IMR-90 (cell line): ENCODE measurements at regions not wholly inside any gene's neighbourhood (a gene's known extent, or its start where the extent isn't known, plus 50 kb on each side); places are given as distances from the start of the nearest gene placed in this dataset.

Experiments used
- ATAC-seq: fragments of 200-7000 bp; cut with Tn5 transposase; 2 replicates; pipeline ENCODE4 v1.9.1; 2020; ENCODE audit warnings: low read depth, mild to moderate bottlenecking, moderate library complexity
- BruUV-seq: library from RNA; stranded (reverse); fragments of 400-500 nt; replicated peaks from 2 replicates; lab custom pipeline; 2021; lab: Mats Ljungman, UMichigan
- CTCF ChIA-PET: fragments of 300-600 bp; formaldehyde crosslinking; extraction: SDS; loops from one replicate; lab custom pipeline; 2021; ENCODE audit warnings: antibody characterized with exemption; lab: Yijun Ruan, JAX
- POLR2A ChIA-PET: fragments of 300-600 bp; sonication (Branson Sonifier 250); formaldehyde crosslinking; loops from one replicate; lab custom pipeline; 2022; ENCODE audit warnings: antibody characterized with exemption; ENCODE audit not compliant: unreplicated experiment; lab: Charles Lee
- DNase-seq: peaks from one replicate; pipeline ENCODE4 v3.0.0; 2013
- H2AFZ ChIP-seq: replicated peaks from 2 replicates; pipeline ENCODE3; 2013; ENCODE audit warnings: low read length, mild to moderate bottlenecking; ENCODE audit not compliant: poor library complexity
- H2AK5ac ChIP-seq: 2 replicates; pipeline ENCODE4 v1.6.1; 2013; ENCODE audit warnings: low read depth, low read length, inconsistent platforms
- H2AK9ac ChIP-seq: replicated peaks from 2 replicates; pipeline ENCODE3; 2013; ENCODE audit warnings: mild to moderate bottlenecking, low read depth, low read length, moderate library complexity; ENCODE audit not compliant: poor library complexity
- H2BK120ac ChIP-seq: 2 replicates; pipeline ENCODE4 v1.6.1; 2013; ENCODE audit warnings: low read depth, low read length, inconsistent platforms
- H2BK15ac ChIP-seq: 3 replicates; pipeline ENCODE4 v1.6.1; 2013; ENCODE audit warnings: low read depth, low read length, inconsistent platforms
- H2BK20ac ChIP-seq: 2 replicates; pipeline ENCODE4 v1.6.1; 2013; ENCODE audit warnings: low read depth, mild to moderate bottlenecking, inconsistent platforms, low read length, moderate library complexity
- H2BK5ac ChIP-seq: 2 replicates; pipeline ENCODE4 v1.6.1; 2013; ENCODE audit warnings: mild to moderate bottlenecking, low read depth, low read length, inconsistent platforms; ENCODE audit not compliant: poor library complexity, severe bottlenecking
- H3K14ac ChIP-seq: replicated peaks from 2 replicates; pipeline ENCODE4 v1.6.1; 2013; ENCODE audit warnings: low read depth, low read length, inconsistent platforms
- H3K18ac ChIP-seq: 2 replicates; pipeline ENCODE4 v1.6.1; 2013; ENCODE audit warnings: low read depth, low read length, control low read depth
- H3K23ac ChIP-seq: 2 replicates; pipeline ENCODE4 v1.6.1; 2013; ENCODE audit warnings: low read depth, low read length, inconsistent platforms
- H3K27ac ChIP-seq: 2 replicates; pipeline ENCODE4 v1.5.1; 2013; ENCODE audit warnings: mild to moderate bottlenecking, control low read depth, low read length; ENCODE audit not compliant: insufficient read depth
- H3K27me3 ChIP-seq: 2 replicates; pipeline ENCODE4 v1.6.1; 2013; ENCODE audit warnings: low read length; ENCODE audit not compliant: control insufficient read depth, insufficient read depth
- H3K36me3 ChIP-seq: 2 replicates; pipeline ENCODE4 v1.6.1; 2013; ENCODE audit warnings: low read length, mixed read lengths; ENCODE audit not compliant: control insufficient read depth, insufficient read depth
- H3K4ac ChIP-seq: 2 replicates; pipeline ENCODE4 v1.6.1; 2013; ENCODE audit warnings: low read depth, low read length, inconsistent platforms
- H3K4me1 ChIP-seq: 2 replicates; pipeline ENCODE4 v1.6.1; 2013; ENCODE audit warnings: low read length, mixed read lengths; ENCODE audit not compliant: control insufficient read depth, insufficient read depth
- H3K4me2 ChIP-seq: 2 replicates; pipeline ENCODE4 v1.6.1; 2013; ENCODE audit warnings: low read depth, mild to moderate bottlenecking, control low read depth, low read length, moderate library complexity
- H3K4me3 ChIP-seq: 2 replicates; pipeline ENCODE4 v1.5.1; 2013; ENCODE audit warnings: low read depth, mild to moderate bottlenecking, control low read depth, low read length, moderate library complexity; ENCODE audit not compliant: insufficient read depth
- H3K56ac ChIP-seq: 2 replicates; pipeline ENCODE4 v1.6.1; 2013; ENCODE audit warnings: low read length, inconsistent platforms; ENCODE audit not compliant: insufficient read depth; ENCODE audit errors: extremely low read depth
- H3K79me1 ChIP-seq, 2 experiments: 2 replicates each; pipeline ENCODE4 v1.6.1; 2013; ENCODE audit warnings: low read length in 2 of 2, inconsistent platforms in 1 of 2, low read depth in 1 of 2
- H3K9ac ChIP-seq: 2 replicates; pipeline ENCODE4 v1.6.1; 2013; ENCODE audit warnings: low read depth, low read length, control low read depth
- H3K9me1 ChIP-seq: 2 replicates; pipeline ENCODE4 v1.6.1; 2013; ENCODE audit warnings: low read length, inconsistent platforms; ENCODE audit not compliant: insufficient read depth
- H3K9me3 ChIP-seq: 2 replicates; pipeline ENCODE4 v1.6.1; 2013; ENCODE audit warnings: low read length; ENCODE audit not compliant: control insufficient read depth, insufficient read depth
- H4K20me1 ChIP-seq: 2 replicates; pipeline ENCODE4 v1.6.1; 2013; ENCODE audit warnings: low read length, inconsistent platforms; ENCODE audit not compliant: insufficient read depth
- H4K5ac ChIP-seq: 2 replicates; pipeline ENCODE4 v1.6.1; 2013; ENCODE audit warnings: mild to moderate bottlenecking, low read depth, low read length, control low read depth
- H4K8ac ChIP-seq, 2 experiments: 2 replicates each; pipeline ENCODE4 v1.6.1; 2013; ENCODE audit warnings: low read depth in 2 of 2, low read length in 2 of 2, control low read depth in 1 of 2, inconsistent platforms in 1 of 2
- H4K91ac ChIP-seq: 2 replicates; pipeline ENCODE4 v1.6.1; 2013; ENCODE audit warnings: low read depth, low read length, inconsistent platforms; ENCODE audit not compliant: insufficient read depth
- FOS ChIP-seq: fragments of 150-350 bp; IDR thresholded peaks from 2 replicates; pipeline ENCODE4 v1.6.1; 2016; ENCODE audit warnings: low read depth, low read length
- MAZ ChIP-seq: IDR thresholded peaks from 2 replicates; pipeline ENCODE4 v1.6.1; 2012; ENCODE audit warnings: low read depth, mild to moderate bottlenecking, low read length, improper control_type of control experiment, moderate library complexity, borderline replicate concordance
- MXI1 ChIP-seq: IDR thresholded peaks from 2 replicates; pipeline ENCODE4 v1.6.1; 2012; ENCODE audit warnings: low read depth, mild to moderate bottlenecking, low read length, moderate library complexity, borderline replicate concordance
- POLR2A ChIP-seq: IDR thresholded peaks from 2 replicates; pipeline ENCODE4 v1.6.1; 2012; ENCODE audit warnings: mild to moderate bottlenecking, low read depth, low read length
- RCOR1 ChIP-seq: IDR thresholded peaks from 2 replicates; pipeline ENCODE4 v1.6.1; 2012; ENCODE audit warnings: mild to moderate bottlenecking, low read length, improper control_type of control experiment; ENCODE audit not compliant: insufficient replicate concordance
- RFX5 ChIP-seq: IDR thresholded peaks from 2 replicates; pipeline ENCODE4 v1.8.0; 2012; ENCODE audit warnings: low read depth, mild to moderate bottlenecking, low read length, moderate library complexity
- SMC3 ChIP-seq: fragments of 150-350 bp; IDR thresholded peaks from 2 replicates; pipeline ENCODE4 v1.6.1; 2016; ENCODE audit warnings: low read depth, mild to moderate bottlenecking, antibody characterized with exemption, low read length, moderate library complexity
- dilution Hi-C: fragments of 300-500 bp; cut with HindIII; formaldehyde crosslinking; loops from one replicate; pipeline ENCODE4 v1.14.3; 2018; ENCODE audit warnings: low sequenced_read_pairs; ENCODE audit not compliant: unreplicated experiment
- in situ Hi-C: fragments of 300-500 bp; cut with MboI; formaldehyde crosslinking; loops from 3 replicates; pipeline ENCODE4 v1.14.3; 2019; ENCODE audit warnings: low sequenced_read_pairs, inconsistent platforms, mixed read lengths
- intact Hi-C: fragments of 100-400 bp; cut with micrococcal nuclease; formaldehyde crosslinking; loops from 2 replicates; pipeline ENCODE4 v1.10.0; 2022

DNA sequence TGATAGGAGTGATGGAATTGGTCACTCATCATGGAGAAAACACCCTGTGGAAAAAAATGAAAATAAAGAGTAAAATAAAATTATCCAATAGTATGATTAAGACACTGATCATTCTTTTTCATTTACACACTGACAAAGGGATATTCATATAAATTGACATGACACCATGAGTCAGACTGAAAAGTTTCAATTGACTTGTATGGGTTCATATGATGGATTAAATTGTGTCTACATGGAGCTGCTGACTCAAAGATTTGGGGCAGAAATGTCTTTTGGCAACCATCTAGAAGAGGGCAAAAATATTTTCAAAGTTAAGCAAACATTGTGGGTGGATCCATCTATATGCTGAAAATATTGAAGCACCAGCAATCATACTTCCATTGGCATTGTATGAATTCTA is 153.4 kb upstream of the PPP3CA start:
- Histone ChIP-seq H2AK9ac (no peak overlapping the region), H3K4ac (no peak overlapping the region), H3K23ac (no peak overlapping the region), H3K27me3 (no peaks in the 10 kb centered on the region), H2BK5ac (no peak overlapping the region), H3K56ac (no peak overlapping the region), H3K4me1 (no peaks in the 10 kb centered on the region), H3K9me3 (no peaks in the 10 kb centered on the region), H2BK15ac (no peak overlapping the region), H3K36me3 (no peaks in the 10 kb centered on the region), H4K20me1 (no peaks in the 10 kb centered on the region), H4K91ac (no peak overlapping the region), H3K14ac (no peak overlapping the region), H3K79me1 (no peaks in the 10 kb centered on the region), H3K4me3 (no peak overlapping the region), H2AK5ac (no peak overlapping the region), H4K8ac (no peak overlapping the region), H2AFZ (no peak overlapping the region), H3K18ac (no peak overlapping the region), H3K4me2 (no peak overlapping the region), H4K5ac (no peak overlapping the region), H3K9me1 (no peaks in the 10 kb centered on the region), H3K9ac (no peak overlapping the region), H3K27ac (no peak overlapping the region), H2BK20ac (no peak overlapping the region), H2BK120ac (no peak overlapping the region)
- in situ Hi-C loops = no loop called here
- ChIA-PET POLR2A (no interaction called here), CTCF (no interaction called here)
- no TSS peak for BruUV-seq
- intact Hi-C loops = no loop called here
- ATAC-seq (no peak), DNase-seq (no peak)
- TF ChIP-seq MXI1 = no peak
- TF ChIP-seq RFX5 = no peak
- no peak for TF ChIP-seq SMC3
- TF ChIP-seq POLR2A = no peak
- no peak for TF ChIP-seq FOS
- TF ChIP-seq MAZ = no peak
- no peak for TF ChIP-seq RCOR1
- dilution Hi-C loops = no loop called here
